Fibroblast of pulmonary artery (primary cell): ENCODE measurements at regions not wholly inside any gene's neighbourhood (a gene's known extent, or its start where the extent isn't known, plus 50 kb on each side); places are given as distances from the start of the nearest gene placed in this dataset.

ENCODE experiments used
- DNase-seq: peaks from one replicate; pipeline ENCODE4 v3.0.0-alpha.2; 2010; ENCODE audit warnings: low read depth
- H3K4me3 ChIP-seq: replicated peaks from 2 replicates; pipeline ENCODE4 v1.5.1; 2011; ENCODE audit warnings: low read depth, mild to moderate bottlenecking, control low read depth, low read length, moderate library complexity
- CTCF ChIP-seq: IDR thresholded peaks from 2 replicates; pipeline ENCODE4 v1.5.1; 2011; ENCODE audit warnings: mild to moderate bottlenecking, control low read depth, low read length, inconsistent platforms; ENCODE audit errors: missing control alignments

DNA sequence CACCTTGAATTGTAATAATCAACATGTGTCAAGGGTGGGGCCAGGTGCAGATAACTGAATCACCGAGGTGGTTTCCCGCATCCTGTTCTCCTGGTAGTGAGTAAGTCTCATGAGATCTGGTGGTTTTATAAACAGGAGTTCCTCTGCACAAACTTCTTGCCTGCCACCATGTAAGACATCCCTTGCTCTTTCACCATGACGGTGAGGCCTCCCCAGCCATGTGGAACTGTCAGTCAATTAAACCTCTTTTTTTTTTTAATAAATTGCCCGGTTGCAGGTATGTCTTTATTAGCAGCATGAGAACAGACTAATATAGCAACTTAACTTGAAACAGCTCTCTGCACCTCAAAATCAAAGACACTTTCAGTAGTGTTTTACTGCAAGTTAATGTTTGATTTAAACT is 121.6 kb downstream of the OGFRL1 start:
- no peak for DNase-seq
- no peak overlapping the region for H3K4me3 ChIP-seq
- TF ChIP-seq CTCF = no peak

DNA sequence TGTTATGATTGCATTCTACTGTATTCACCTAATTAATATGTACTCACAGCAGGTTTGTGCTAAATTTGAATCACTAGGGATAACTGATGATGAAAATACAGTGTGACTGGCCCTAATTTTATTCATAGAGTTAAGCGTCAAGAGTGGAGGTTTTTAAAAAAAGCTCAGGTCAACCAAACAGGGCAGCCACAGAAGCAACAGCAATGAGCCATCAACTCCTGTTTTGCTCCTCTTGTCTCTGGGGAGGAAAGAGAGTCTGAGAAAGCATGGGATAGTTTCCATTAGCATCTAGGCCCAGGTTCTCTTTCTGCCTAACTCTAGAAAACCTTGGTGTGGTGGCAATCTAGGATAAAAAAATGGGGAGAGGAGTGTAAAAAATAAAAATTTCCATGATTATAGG is 122.1 kb downstream of the OGFRL1 start:
- H3K4me3 ChIP-seq = no peak overlapping the region
- TF ChIP-seq CTCF = no peak
- DNase-seq = no peak

DNA sequence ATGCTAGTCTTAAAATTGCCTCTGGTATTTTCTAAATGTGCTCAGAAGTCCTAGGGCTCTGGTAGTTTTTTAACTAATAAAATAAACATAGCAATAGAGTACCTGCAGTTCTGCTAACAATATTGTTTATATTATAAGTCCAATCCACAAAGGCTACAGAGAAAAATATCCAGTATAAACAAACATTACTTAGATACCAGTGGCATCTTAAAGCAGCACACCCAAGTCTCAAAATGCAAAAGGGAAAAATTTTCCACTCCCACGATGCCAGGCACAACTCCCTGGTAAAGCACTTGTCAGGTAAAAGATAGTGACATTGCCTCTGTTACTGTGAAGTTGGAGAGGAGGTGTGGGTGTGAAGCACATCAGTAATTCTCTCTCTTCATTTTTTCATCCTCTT is 123.3 kb downstream of the OGFRL1 start:
- no peak overlapping the region for H3K4me3 ChIP-seq
- no peak for DNase-seq
- no peak for TF ChIP-seq CTCF

- no peak for TF ChIP-seq CTCF
- DNase-seq = no peak
- no peak overlapping the region for H3K4me3 ChIP-seq
Observed at GRCh38 chr6:71412559-71413140, 124.0 kb downstream of the OGFRL1 start.

- no peak for TF ChIP-seq CTCF
- H3K4me3 ChIP-seq = no peak overlapping the region
- DNase-seq = no peak
Observed at GRCh38 chr6:71414486-71414885, 125.9 kb downstream of the OGFRL1 start.

DNA sequence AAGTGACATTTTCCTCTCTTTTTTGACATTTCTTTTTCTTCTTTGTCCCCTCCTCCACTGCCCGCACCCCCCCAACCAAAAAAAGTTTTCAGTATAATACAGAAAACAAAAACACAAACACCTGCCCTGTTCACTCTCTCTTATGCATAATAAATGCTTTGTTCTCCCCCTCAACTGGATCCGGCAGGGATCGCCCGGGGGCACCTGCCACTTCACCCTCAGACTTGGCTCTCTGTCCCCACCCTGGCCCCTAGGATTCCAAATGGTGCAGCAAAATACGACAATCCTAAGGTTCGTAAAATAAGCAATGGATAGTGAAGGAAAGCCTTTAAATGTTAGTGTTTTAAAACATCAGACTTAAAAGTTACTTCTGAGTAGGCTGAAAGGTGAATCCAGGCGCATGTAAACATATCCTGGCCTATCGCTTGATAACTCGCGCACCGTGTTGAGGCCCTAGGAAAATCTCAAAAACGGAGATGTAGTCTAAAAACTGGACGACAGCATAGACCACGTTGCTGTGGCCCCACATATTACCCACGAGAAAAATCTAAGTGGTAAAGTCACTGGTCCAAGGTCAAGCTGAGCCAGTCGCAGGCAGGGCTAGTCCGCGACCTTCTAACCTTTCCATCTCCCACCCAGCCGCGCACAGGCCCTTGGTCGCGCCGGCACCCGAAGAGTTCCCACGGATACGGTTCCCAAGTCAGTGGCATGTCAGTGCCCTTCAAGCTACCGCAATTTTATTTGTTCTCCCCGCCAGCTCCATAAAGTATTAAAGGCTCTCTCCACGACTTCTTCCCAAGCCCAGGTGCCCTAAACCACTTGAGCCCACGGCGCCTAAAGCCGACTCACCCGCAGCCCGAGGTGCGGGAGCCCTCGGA is 130.8 kb downstream of the OGFRL1 start:
- DNase-seq = peak; percentile 37
- peak overlapping the region; percentile 80 for H3K4me3 ChIP-seq
- no peak for TF ChIP-seq CTCF
